Heart right ventricle (tissue), 16 donors: ENCODE measurements at regions not wholly inside any gene's neighbourhood (a gene's known extent, or its start where the extent isn't known, plus 50 kb on each side); places are given as distances from the start of the nearest gene placed in this dataset.
A peak's percentile ranks its signal among the peaks of the same experiment; 100 is the strongest.

Experiments used
- ATAC-seq, 8 donors: fragments of 200-7000 bp; cut with Tn5 transposase; one replicate each; pipeline ENCODE4 v1.9.1; 2020; ENCODE audit warnings: mild to moderate bottlenecking in 8 of 8, moderate library complexity in 8 of 8, moderate number of reproducible peaks in 1 of 8
- DNase-seq, 2 donors: peaks; one replicate each; pipeline ENCODE4 v3.0.0-alpha.2; 2020
- H3K27ac ChIP-seq, 10 donors: fragments of 200-600 bp; sonication (generic) in 2 of 10; one replicate each; pipeline versions ENCODE4 v1.5.0 to v1.8.0; 2020 to 2022; ENCODE audit warnings: mild to moderate bottlenecking in 3 of 10
- H3K27me3 ChIP-seq, 7 donors: fragments of 200-600 bp; one replicate each; pipeline ENCODE4 v1.8.0; 2021 to 2022; ENCODE audit warnings: mild to moderate bottlenecking in 2 of 7
- H3K36me3 ChIP-seq, 9 donors: fragments of 200-600 bp; sonication (generic) in 1 of 9; one replicate each; pipeline versions ENCODE4 v1.5.0 to v1.8.0; 2020 to 2022; ENCODE audit warnings: mild to moderate bottlenecking in 2 of 9
- H3K4me1 ChIP-seq, 9 donors: fragments of 200-600 bp; sonication (generic) in 1 of 9; one replicate each; pipeline versions ENCODE4 v1.5.0 to v1.8.0; 2020 to 2022; ENCODE audit warnings: mild to moderate bottlenecking in 4 of 9
- H3K4me3 ChIP-seq, 10 donors: fragments of 200-600 bp; sonication (generic) in 2 of 10; one replicate each; pipeline versions ENCODE4 v1.5.0 to v1.8.0; 2020 to 2022; ENCODE audit warnings: mild to moderate bottlenecking in 7 of 10, moderate library complexity in 2 of 10
- H3K9me3 ChIP-seq, 11 donors: fragments of 200-600 bp in 10 of 11; sonication (generic) in 2 of 11; one replicate each; pipeline versions ENCODE4 v1.5.0 to v1.8.0; 2013 to 2022; ENCODE audit warnings: mild to moderate bottlenecking in 2 of 11, control low read depth in 1 of 11, moderate library complexity in 1 of 11
- WGBS, 2 donors: extraction: QIAGEN DNeasy Blood & Tissue Kit; methylation state at CpG; one replicate each; pipeline ENCODE4 v1.1.7; 2013; ENCODE audit warnings: inconsistent platforms in 1 of 2; 5-methylcytosine and 5-hydroxymethylcytosine counted together
- intact Hi-C, 10 donors: fragments of 100-400 bp; cut with DNase I; formaldehyde crosslinking; loops; one replicate each; pipeline versions ENCODE4 v1.11.1 to v1.14.2; 2022
- TF ChIP-seq, protein P1 (sequence below), 9 donors: fragments of 200-600 bp; sonication (generic) in 2 of 9; IDR thresholded peaks; one replicate each; pipeline versions ENCODE4 v1.5.0 to v1.8.0; 2021 to 2022; ENCODE audit warnings: antibody characterized with exemption in 9 of 9, mild to moderate bottlenecking in 5 of 9, moderate library complexity in 1 of 9
- donor health status: Arrhythmogenic right ventricular cardiomyopathy.
- donor health status: ischemic (EF 13 %, LVEDD 7.1; RV severe dilation, severe dysfunction).
- donor health status: healthy with polysubstance abuse.
- donor health status: DM: no; HTN: yes; CAD: no.
- donor health status: DM: no; HTN: no; CAD: no.
- donor health status: ischemic (EF 25% LVEDD 6.9; RV normal size, moderate dysfunction).
- donor health status: ischemic (EF 25% LVEDD 5.7; RV mildly dilated, moderate dysfunction).
- donor health status: healthy.
- donor health status: DM: yes; HTN: yes; CAD: no.
- donor health status: Ischemic cardiomyopathy.
- donor health status: ischemic (EF 35%, LVEDD 5.7; RV mildly dilated, moderate dysfunction).
- donor health status: nonischemic (EF 11% LVEDD 7.7; RV severe dilation, severe dysfunction).
- donor health status: DM: yes; HTN: yes; CAD: no.
- donor health status: PGD.
- donor health status: ischemic (EF 29% LVEDD 5.4; RV normal size, mild dysfunction).
- donor health status: nonischemic (EF 23%, LVEDD 6.1; RV moderate dilation, normal function).

DNA sequence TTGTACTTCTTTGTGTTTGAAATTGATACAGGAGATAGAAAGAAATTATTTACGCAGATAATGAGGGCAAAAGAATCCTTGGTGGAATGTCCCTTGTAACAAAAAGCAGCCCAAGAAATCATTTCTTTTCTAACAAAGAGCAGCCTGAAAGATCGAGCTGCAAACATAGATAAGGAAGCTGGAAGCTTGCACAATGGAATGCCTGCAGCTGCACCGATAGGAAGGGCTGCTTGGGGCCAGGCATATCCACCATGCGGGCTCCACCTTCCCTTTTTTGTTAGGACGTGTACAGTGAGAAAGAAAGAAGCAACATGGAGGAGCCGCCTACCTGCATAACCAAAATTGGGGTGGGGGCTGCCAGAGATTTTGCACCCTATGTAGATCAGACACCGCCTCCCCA lies 568.7 kb downstream of the METTL4 start:
- ATAC-seq (peak in 4 of 8 donors; percentile 30 to 75 (median 42)), DNase-seq (peak in 1 of 2 donors; percentile 8)
- H3K9me3 ChIP-seq = no peaks in the 10 kb centered on the region
- intact Hi-C loops = no loop called here
- H3K4me3 ChIP-seq = no peak overlapping the region
- TF ChIP-seq, protein P1, sequence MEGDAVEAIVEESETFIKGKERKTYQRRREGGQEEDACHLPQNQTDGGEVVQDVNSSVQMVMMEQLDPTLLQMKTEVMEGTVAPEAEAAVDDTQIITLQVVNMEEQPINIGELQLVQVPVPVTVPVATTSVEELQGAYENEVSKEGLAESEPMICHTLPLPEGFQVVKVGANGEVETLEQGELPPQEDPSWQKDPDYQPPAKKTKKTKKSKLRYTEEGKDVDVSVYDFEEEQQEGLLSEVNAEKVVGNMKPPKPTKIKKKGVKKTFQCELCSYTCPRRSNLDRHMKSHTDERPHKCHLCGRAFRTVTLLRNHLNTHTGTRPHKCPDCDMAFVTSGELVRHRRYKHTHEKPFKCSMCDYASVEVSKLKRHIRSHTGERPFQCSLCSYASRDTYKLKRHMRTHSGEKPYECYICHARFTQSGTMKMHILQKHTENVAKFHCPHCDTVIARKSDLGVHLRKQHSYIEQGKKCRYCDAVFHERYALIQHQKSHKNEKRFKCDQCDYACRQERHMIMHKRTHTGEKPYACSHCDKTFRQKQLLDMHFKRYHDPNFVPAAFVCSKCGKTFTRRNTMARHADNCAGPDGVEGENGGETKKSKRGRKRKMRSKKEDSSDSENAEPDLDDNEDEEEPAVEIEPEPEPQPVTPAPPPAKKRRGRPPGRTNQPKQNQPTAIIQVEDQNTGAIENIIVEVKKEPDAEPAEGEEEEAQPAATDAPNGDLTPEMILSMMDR (IDR thresholded peaks at IDR 0.05) = no peak
- H3K36me3 ChIP-seq = no peaks in the 10 kb centered on the region
- H3K27me3 ChIP-seq = no peaks in the 10 kb centered on the region
- WGBS, 2 donors = 38 to 39% methylated on average over 7 of the region's 7 CpGs
- H3K27ac ChIP-seq = peak overlapping the region in 2 of 10 donors; percentile 1 to 11
- H3K4me1 ChIP-seq = peaks cover 0 to 2% (median 0%) of the 10 kb centered on the region in 9 donors

DNA sequence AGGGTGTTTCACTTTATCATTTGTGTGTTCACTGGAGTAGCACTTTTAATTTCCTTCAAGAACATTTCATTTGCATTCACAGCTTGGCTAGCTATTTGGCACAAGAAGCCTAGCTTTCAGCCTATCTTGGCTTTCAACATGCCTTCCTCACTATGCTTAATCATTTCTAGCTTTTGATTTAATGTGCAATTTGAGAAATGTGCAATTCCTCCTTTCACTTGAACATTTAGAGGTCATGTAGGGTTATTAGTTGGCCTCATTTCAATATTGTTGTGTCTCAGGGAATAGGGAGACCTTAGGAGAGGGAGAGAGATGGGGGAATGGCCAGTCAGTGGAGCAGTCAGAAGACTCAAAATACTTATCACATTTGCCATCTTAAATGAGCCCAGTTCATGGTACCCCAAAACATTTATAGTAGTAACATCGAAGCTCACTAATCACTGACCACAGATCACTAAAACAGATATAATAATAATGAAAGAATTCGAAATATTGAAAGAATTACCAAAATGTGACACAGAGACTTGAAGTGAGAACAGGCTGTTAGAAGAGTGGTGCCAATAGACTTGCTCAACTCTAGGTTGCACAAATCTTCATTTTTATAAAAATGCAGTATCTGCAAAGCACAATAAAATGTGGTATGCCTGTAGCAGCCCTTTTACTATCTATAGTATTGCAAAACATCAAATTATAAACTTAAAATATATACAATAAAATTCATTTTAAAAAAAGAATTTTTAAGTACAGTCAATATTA lies 561.2 kb downstream of the METTL4 start:
- no peak overlapping the region for H3K27ac ChIP-seq

DNA sequence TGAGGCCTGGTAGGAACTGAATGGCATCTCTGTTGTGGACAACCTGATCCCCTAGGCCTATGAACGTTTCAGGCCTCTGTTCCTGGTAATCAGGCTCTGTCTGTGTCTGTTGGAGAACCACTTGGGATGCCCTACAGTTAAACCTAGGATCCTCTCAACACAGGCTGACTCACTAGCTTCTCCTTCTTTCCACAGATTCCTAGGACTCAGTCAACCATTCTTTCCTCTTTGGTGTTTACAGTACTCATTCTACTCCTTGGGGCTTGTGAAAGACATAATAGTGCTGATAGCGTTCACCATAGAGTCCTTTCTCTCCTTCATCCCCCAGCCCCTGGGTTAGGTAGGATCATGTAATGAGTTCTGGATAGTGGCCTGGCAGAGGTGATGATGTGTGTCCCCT lies 544.3 kb downstream of the METTL4 start:
- DNase-seq (no peak), ATAC-seq (no peak)
- intact Hi-C loops = loop anchor here in 1 of 10 donors (10.0 kb wide), 1 partner anchor 58 kb away; no protein-coding TSS in a partner anchor
- 59 to 62% methylated on average over 2 of the region's 2 CpGs for WGBS, 2 donors
- no peaks in the 10 kb centered on the region for H3K4me1 ChIP-seq
- no peaks in the 10 kb centered on the region for H3K27me3 ChIP-seq
- H3K36me3 ChIP-seq = no peaks in the 10 kb centered on the region
- H3K27ac ChIP-seq = no peak overlapping the region
- no peaks in the 10 kb centered on the region for H3K9me3 ChIP-seq
- TF ChIP-seq, protein P1 (IDR thresholded peaks at IDR 0.05) = no peak
- H3K4me3 ChIP-seq = no peak overlapping the region

More for the DNA sequence above, 561.2 kb downstream of the METTL4 start:
- peaks cover 0 to 3% (median 0%) of the 10 kb centered on the region in 9 donors for H3K4me1 ChIP-seq
- DNase-seq (no peak), ATAC-seq (peak in 3 of 8 donors; percentile 65 to 87 (median 75))
- TF ChIP-seq, protein P1 (IDR thresholded peaks at IDR 0.05) = no peak
- H3K9me3 ChIP-seq = peaks cover 0 to 5% (median 0%) of the 10 kb centered on the region in 11 donors
- H3K4me3 ChIP-seq = no peak overlapping the region
- intact Hi-C loops = no loop called here
- no peaks in the 10 kb centered on the region for H3K36me3 ChIP-seq
- no peaks in the 10 kb centered on the region for H3K27me3 ChIP-seq
- WGBS, 2 donors = 48 to 65% methylated on average over 2 of the region's 2 CpGs

DNA sequence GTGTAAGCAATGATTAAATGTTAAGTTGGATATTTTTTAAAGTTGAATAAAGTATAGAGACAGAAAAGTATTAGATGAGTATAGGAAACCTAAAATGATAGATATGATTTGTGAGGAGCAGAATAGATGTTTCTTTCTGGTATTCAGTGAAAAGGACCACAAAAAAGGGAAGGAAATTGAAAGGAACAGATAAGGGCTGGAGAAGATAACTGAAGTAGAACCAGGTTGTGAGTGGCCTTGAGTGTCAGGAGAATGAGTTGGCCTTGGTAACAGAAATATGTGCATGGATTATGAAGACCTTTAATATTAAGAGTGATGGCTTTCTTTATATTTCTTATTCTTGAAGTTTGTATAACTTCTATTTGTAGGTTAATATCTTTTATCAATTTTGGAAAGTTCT lies 543.5 kb downstream of the METTL4 start:
- ATAC-seq (no peak), DNase-seq (no peak)
- Histone ChIP-seq H3K27me3 (no peaks in the 10 kb centered on the region), H3K9me3 (no peaks in the 10 kb centered on the region), H3K4me1 (no peaks in the 10 kb centered on the region), H3K4me3 (no peak overlapping the region), H3K36me3 (no peaks in the 10 kb centered on the region), H3K27ac (no peak overlapping the region)
- intact Hi-C loops = loop anchor here in 1 of 10 donors (10.0 kb wide), 1 partner anchor 57 kb away; no protein-coding TSS in a partner anchor
- TF ChIP-seq, protein P1 (IDR thresholded peaks at IDR 0.05) = no peak
